SK-N-SH treated with all-trans-retinoic acid at 6 μM for 48 hours (cell line): ENCODE measurements at regions not wholly inside any gene's neighbourhood (a gene's known extent, or its start where the extent isn't known, plus 50 kb on each side); places are given as distances from the start of the nearest gene placed in this dataset.

ENCODE experiments used
- ATAC-seq: fragments of 200-7000 bp; cut with Tn5 transposase; 3 replicates; pipeline ENCODE4 v1.9.1; 2020; ENCODE audit warnings: mild to moderate bottlenecking, moderate library complexity
- ARNTL ChIP-seq: fragments of 450-650 bp; formaldehyde crosslinking; IDR thresholded peaks from 2 replicates; pipeline ENCODE4 v1.5.0; 2020; ENCODE audit warnings: low read depth, mild to moderate bottlenecking, moderate library complexity, borderline replicate concordance
- BACH2 ChIP-seq: fragments of 250-450 bp; sonication (Bioruptor Pico); IDR thresholded peaks from 2 replicates; pipeline ENCODE4 v1.9.0; 2021; ENCODE audit warnings: mild to moderate bottlenecking, borderline replicate concordance
- ESRRG ChIP-seq: fragments of 250-450 bp; sonication (Bioruptor Pico); IDR thresholded peaks from 2 replicates; pipeline ENCODE4 v1.6.1; 2021; ENCODE audit warnings: mild to moderate bottlenecking
- GLIS3 ChIP-seq: fragments of 250-450 bp; sonication (Bioruptor Pico); IDR thresholded peaks from 2 replicates; pipeline ENCODE4 v1.5.0; 2020; ENCODE audit warnings: mild to moderate bottlenecking, moderate library complexity
- ISL1 ChIP-seq: fragments of 250-450 bp; sonication (Bioruptor Pico); IDR thresholded peaks from 2 replicates; pipeline ENCODE4 v2.1.2; 2022; ENCODE audit warnings: mild to moderate bottlenecking, moderate library complexity
- OSR1 ChIP-seq: fragments of 250-450 bp; sonication (Bioruptor Pico); IDR thresholded peaks from 2 replicates; pipeline ENCODE4 v1.8.0; 2022; ENCODE audit warnings: moderate library complexity, mild to moderate bottlenecking, inconsistent platforms
- PATZ1 ChIP-seq: fragments of 250-450 bp; sonication (Bioruptor Pico); IDR thresholded peaks from 2 replicates; pipeline ENCODE4 v1.8.0; 2020; ENCODE audit warnings: mild to moderate bottlenecking, moderate library complexity, borderline replicate concordance
- POU6F1 ChIP-seq: fragments of 250-450 bp; sonication (Bioruptor Pico); IDR thresholded peaks from 2 replicates; pipeline ENCODE4 v1.8.0; 2021; ENCODE audit warnings: low read depth, mild to moderate bottlenecking, moderate library complexity, borderline replicate concordance
- SNAI2 ChIP-seq: fragments of 250-450 bp; sonication (Bioruptor Pico); IDR thresholded peaks from 2 replicates; pipeline ENCODE4 v1.5.0; 2020; ENCODE audit warnings: mild to moderate bottlenecking, moderate library complexity
- TOX ChIP-seq: fragments of 250-450 bp; sonication (Bioruptor Pico); IDR thresholded peaks from 2 replicates; pipeline ENCODE4 v1.8.0; 2021; ENCODE audit warnings: mild to moderate bottlenecking, moderate library complexity, borderline replicate concordance
- TSHZ2 ChIP-seq: fragments of 250-450 bp; sonication (Bioruptor Pico); IDR thresholded peaks from 2 replicates; pipeline ENCODE4 v1.5.0; 2020; ENCODE audit warnings: mild to moderate bottlenecking, moderate library complexity
- ZC3H10 ChIP-seq: fragments of 250-450 bp; sonication (Bioruptor Pico); IDR thresholded peaks from 2 replicates; pipeline ENCODE4 v1.5.1; 2021; ENCODE audit warnings: mild to moderate bottlenecking, moderate library complexity
- ZFP3 ChIP-seq: fragments of 250-450 bp; sonication (Bioruptor Pico); IDR thresholded peaks from 2 replicates; pipeline ENCODE4 v1.5.0; 2020; ENCODE audit warnings: mild to moderate bottlenecking, moderate library complexity
- ZFP30 ChIP-seq: fragments of 450-650 bp; formaldehyde crosslinking; IDR thresholded peaks from 2 replicates; pipeline ENCODE4 v1.5.0; 2022; ENCODE audit warnings: mild to moderate bottlenecking, moderate library complexity
- ZNF565 ChIP-seq: fragments of 450-650 bp; formaldehyde crosslinking; conservative IDR thresholded peaks from 2 replicates; pipeline ENCODE4 v1.5.0; 2020; ENCODE audit warnings: low read depth, mild to moderate bottlenecking, moderate library complexity
- ZNF70 ChIP-seq: fragments of 450-650 bp; formaldehyde crosslinking; IDR thresholded peaks from 2 replicates; pipeline ENCODE4 v1.5.0; 2020; ENCODE audit warnings: mild to moderate bottlenecking, moderate library complexity
- ZNF8 ChIP-seq: fragments of 450-650 bp; formaldehyde crosslinking; IDR thresholded peaks from 2 replicates; pipeline ENCODE4 v1.5.0; 2020; ENCODE audit warnings: mild to moderate bottlenecking, moderate library complexity

GRCh38 chr14:83856334-83856733, 1673.6 kb upstream of the FLRT2 start (continued):
- TF ChIP-seq TSHZ2 (CRISPR knock-in tag) (no peak), ISL1 (CRISPR knock-in tag) (no peak), ZNF8 (no peak), ZFP30 (no peak), BACH2 (no peak)

GRCh38 chr14:83860631-83861155, 1669.3 kb upstream of the FLRT2 start:
- TF ChIP-seq POU6F1 (CRISPR knock-in tag) = no peak
- no peak for TF ChIP-seq ZNF70 (CRISPR knock-in tag)
- no peak for TF ChIP-seq TOX (CRISPR knock-in tag)
- no peak for TF ChIP-seq ISL1 (CRISPR knock-in tag)
- TF ChIP-seq ZNF565 (CRISPR knock-in tag) = no peak
- TF ChIP-seq SNAI2 (CRISPR knock-in tag) = no peak
- no peak for TF ChIP-seq ZC3H10 (CRISPR knock-in tag)
- no peak for TF ChIP-seq ZNF8
- TF ChIP-seq ZFP3 (CRISPR knock-in tag) = no peak
- no peak for ATAC-seq

GRCh38 chr14:83863042-83863774, 1666.7 kb upstream of the FLRT2 start:
- ATAC-seq = no peak
- no peak for TF ChIP-seq OSR1 (CRISPR knock-in tag)
- TF ChIP-seq ZNF565 (CRISPR knock-in tag) = no peak
- TF ChIP-seq ZC3H10 (CRISPR knock-in tag) = no peak

- TF ChIP-seq ZNF565 (CRISPR knock-in tag) (no peak), ZC3H10 (CRISPR knock-in tag) (no peak), ZFP30 (no peak), BACH2 (no peak), ZNF70 (CRISPR knock-in tag) (no peak), PATZ1 (CRISPR knock-in tag) (no peak), ARNTL (CRISPR knock-in tag) (no peak), GLIS3 (CRISPR knock-in tag) (no peak)
- TF ChIP-seq, all 23 proteins: peak for 0
- ATAC-seq = no peak
Measured at GRCh38 chr14:83864106-83864505, 1665.8 kb upstream of the FLRT2 start.

- no peak for TF ChIP-seq ESRRG (CRISPR knock-in tag)
- no peak for ATAC-seq
Measured at GRCh38 chr14:83867566-83868225, 1662.2 kb upstream of the FLRT2 start.
